Thyroid gland (tissue), 4 donors: ENCODE measurements at regions not wholly inside any gene's neighbourhood (a gene's known extent, or its start where the extent isn't known, plus 50 kb on each side); places are given as distances from the start of the nearest gene placed in this dataset.

ENCODE experiments used
- CTCF ChIP-seq, 6 experiments: fragments of 200-600 bp in 3 of 6; fragments of 450-650 bp in 3 of 6; sonication (generic) in 3 of 6; IDR thresholded peaks; one replicate each; pipeline ENCODE4 v1.5.1; 2016 to 2019; ENCODE audit warnings: antibody characterized with exemption in 6 of 6, mild to moderate bottlenecking in 2 of 6, inconsistent platforms in 1 of 6, moderate library complexity in 1 of 6
- POLR2A ChIP-seq, 2 donors: fragments of 450-650 bp; IDR thresholded peaks; one replicate each; pipeline ENCODE4 v1.6.1; 2017; ENCODE audit warnings: antibody characterized with exemption in 2 of 2, mild to moderate bottlenecking in 2 of 2, moderate library complexity in 1 of 2

- no peak for TF ChIP-seq CTCF (IDR thresholded peaks at IDR 0.05)
- no peak for TF ChIP-seq POLR2A (IDR thresholded peaks at IDR 0.05)
Observed at GRCh38 chr2:210912779-210913178, 356.4 kb downstream of the CPS1 start.
